ENCODE measurements at regions not wholly inside any gene's neighbourhood (a gene's known extent, or its start where the extent isn't known, plus 50 kb on each side); places are given as distances from the start of the nearest gene placed in this dataset.

GRCh38 chr5:39475881-39476842, 51.4 kb upstream of the DAB2 start:
- Histone ChIP-seq H3K27me3 (no peaks in the 10 kb centered on the region), H3K4me1 (peaks cover 0 to 24% (median 1%) of the 10 kb centered on the region in 12 donors), H3K36me3 (no peaks in the 10 kb centered on the region), H3K27ac (peak overlapping the region in 2 of 12 donors; percentile 10 to 25), H3K4me3 (no peak overlapping the region), H3K9me3 (no peaks in the 10 kb centered on the region)
- no peak for TF ChIP-seq CTCF (IDR thresholded peaks at IDR 0.05)
- TF ChIP-seq POLR2A (IDR thresholded peaks at IDR 0.05): no peak
- intact Hi-C loops (cut with DNase I): no loop called here
- no peak for ATAC-seq
- DNase-seq: no peak
- 72 to 77% (median 77%) methylated on average over 5 of the region's 5 CpGs for WGBS, 4 donors

DNA sequence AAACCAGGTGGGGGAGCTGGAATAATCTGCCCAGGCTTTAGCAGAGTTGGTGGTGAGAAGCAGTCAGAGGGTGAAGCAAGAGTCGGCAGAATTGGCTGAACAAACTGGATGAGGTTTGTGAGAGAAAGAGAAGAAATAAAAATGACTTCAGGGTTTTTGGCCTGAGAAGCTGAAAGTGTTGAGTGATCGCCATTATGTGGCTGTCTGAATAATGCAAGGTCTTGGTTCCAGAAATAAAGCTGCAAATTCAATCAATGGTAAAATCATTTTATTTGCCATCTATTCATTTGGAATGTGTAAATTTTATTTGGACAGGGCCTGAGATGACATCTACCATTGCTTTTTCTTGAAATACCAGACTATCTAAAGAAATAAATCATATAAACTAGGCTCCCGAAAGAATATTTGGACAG, 50.4 kb upstream of the DAB2 start:
- Histone ChIP-seq H3K4me1 (peaks cover 0 to 29% (median 1%) of the 10 kb centered on the region in 12 donors), H3K4me3 (no peak overlapping the region), H3K9me3 (no peaks in the 10 kb centered on the region), H3K27ac (no peak overlapping the region), H3K36me3 (no peaks in the 10 kb centered on the region), H3K27me3 (no peaks in the 10 kb centered on the region)
- peak in 3 of 4 donors; percentile 26 to 62 (median 41) for ATAC-seq
- peak in 1 of 5 donors; percentile 18 for DNase-seq
- TF ChIP-seq POLR2A (IDR thresholded peaks at IDR 0.05) (no peak), CTCF (IDR thresholded peaks at IDR 0.05) (no peak)
- intact Hi-C loops (cut with DNase I): no loop called here
- 77 to 86% (median 83%) methylated on average over 3 of the region's 3 CpGs for WGBS, 4 donors

All from heart left ventricle (tissue), 16 donors.